ENCODE measurements at regions not wholly inside any gene's neighbourhood (a gene's known extent, or its start where the extent isn't known, plus 50 kb on each side); places are given as distances from the start of the nearest gene placed in this dataset.

DNA sequence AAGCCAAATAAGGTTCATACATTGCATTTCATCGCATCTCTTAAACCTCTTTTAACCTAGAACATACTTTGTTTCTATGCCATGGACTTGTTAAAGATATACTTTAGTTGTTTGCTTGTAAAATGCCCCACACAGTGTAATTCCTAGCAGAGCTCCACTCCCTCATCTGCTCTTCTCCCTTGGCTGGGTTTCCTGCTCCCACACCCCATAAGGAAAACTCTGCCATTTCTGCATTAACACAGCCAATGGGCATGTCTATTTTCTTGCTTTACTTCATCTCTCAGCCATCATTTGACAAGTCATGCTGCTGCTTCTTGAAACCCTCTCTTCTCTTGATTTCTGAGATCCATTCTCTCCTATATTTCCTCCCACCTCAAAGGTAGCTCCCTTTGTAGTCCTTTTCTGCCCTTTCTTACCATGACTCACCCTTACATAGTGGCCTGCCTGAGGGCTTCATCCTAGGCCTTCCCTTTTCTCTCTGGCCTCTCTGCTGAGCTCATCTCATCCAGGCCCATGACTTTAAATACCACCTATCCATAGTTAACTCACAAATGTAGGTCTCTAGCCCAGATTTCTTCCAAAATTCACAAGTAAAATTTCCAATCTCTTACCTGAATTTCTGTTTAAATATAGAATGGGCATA, 471.4 kb downstream of the ADRA2A start:
- FAIRE-seq, result no peak
- no peak overlapping the region for H3K4me3 ChIP-seq (ENCODE audit: extremely low read depth in 1 of 4, insufficient read depth in 2 of 4, low read depth in 3 of 4, low read length in 4 of 4)
- ChIA-PET POLR2A (ENCODE audit: partially characterized antibody) (no interaction called here), CTCF (ENCODE audit: partially characterized antibody) (interaction anchor here (0.6 kb wide), 1 partner anchor 268 kb away, joined by 3 read pairs; no protein-coding TSS in a partner anchor)
- no peak overlapping the region for H2AK5ac ChIP-seq (ENCODE audit: low read depth, low read length)
- no peak overlapping the region for H2BK12ac ChIP-seq (ENCODE audit: low read depth, low read length)
- H3K18ac ChIP-seq (ENCODE audit: extremely low read depth, low read length), result no peak overlapping the region
- H4K91ac ChIP-seq (replicated peaks; ENCODE audit: insufficient read length, low read length), result no peak overlapping the region
- H3K27me3 ChIP-seq (replicated peaks in 1 of 4; ENCODE audit: control insufficient read depth in 3 of 4, extremely low read depth in 1 of 4, insufficient read depth in 3 of 4, low read length in 3 of 4), result no peaks in the 10 kb centered on the region
- TF ChIP-seq CEBPB (IDR thresholded peaks at IDR 0.05; ENCODE audit: low read depth, low read length), result no peak
- no peak for TF ChIP-seq CBX8 (IDR thresholded peaks at IDR 0.05; ENCODE audit: borderline replicate concordance, low read depth, low read length)
- no peak for TF ChIP-seq NRF1 (IDR thresholded peaks at IDR 0.05; ENCODE audit: low read depth, low read length)
- TF ChIP-seq BCL11A (IDR thresholded peaks at IDR 0.05; ENCODE audit: low read depth in 2 of 2, low read length in 2 of 2), result no peak
- no peak for TF ChIP-seq EZH2 (IDR thresholded peaks at IDR 0.05; ENCODE audit: low read depth, low read length, severe bottlenecking)
- no peak for TF ChIP-seq KDM1A (IDR thresholded peaks at IDR 0.05; ENCODE audit: borderline replicate concordance, low read length)
- H4K5ac ChIP-seq (ENCODE audit: insufficient read length, low read depth, low read length), result no peak overlapping the region
- no peak overlapping the region for H2BK15ac ChIP-seq (ENCODE audit: low read length)
- H3K4me2 ChIP-seq (ENCODE audit: insufficient read depth in 1 of 2, low read depth in 2 of 2, low read length in 2 of 2), result no peak overlapping the region
- H2BK5ac ChIP-seq (ENCODE audit: low read depth, low read length), result no peak overlapping the region
- H2AFZ ChIP-seq (ENCODE audit: low read length), result no peak overlapping the region
- no peak overlapping the region for H3K9ac ChIP-seq (replicated peaks in 1 of 4; ENCODE audit: extremely low read depth in 1 of 4, low read depth in 3 of 4, low read length in 3 of 4)
- no peak overlapping the region for H4K8ac ChIP-seq (ENCODE audit: extremely low read depth, insufficient read depth, low read length)
- H3K14ac ChIP-seq (ENCODE audit: insufficient read length), result no peak overlapping the region
- 100% methylated on average over 1 of the region's 1 CpG; no CpG with 5 or more reads in 1 of the 2 experiments for WGBS, 2 experiments (ENCODE audit: extremely low coverage in 1 of 2, insufficient coverage in 1 of 2, insufficient read length in 1 of 2, insufficient replicate concordance in 2 of 2, low coverage in 1 of 2, low lambda C conversion rate in 2 of 2, missing lambda C conversion rate in 1 of 2)
- no peak for DNase-seq (ENCODE audit: low read depth in 1 of 2, low spot score in 2 of 2)
- H2BK120ac ChIP-seq (replicated peaks; ENCODE audit: low read depth, low read length), result no peak overlapping the region
- no peak overlapping the region for H2BK20ac ChIP-seq (ENCODE audit: low read length)
- H3K9me3 ChIP-seq (ENCODE audit: insufficient read depth in 2 of 2, low read depth in 1 of 2, low read length in 1 of 2), result no peaks in the 10 kb centered on the region
- no peak overlapping the region for H3K23ac ChIP-seq (ENCODE audit: insufficient read length)
- H3K56ac ChIP-seq (replicated peaks; ENCODE audit: insufficient read length, low read depth, low read length), result no peak overlapping the region
- H3K36me3 ChIP-seq (ENCODE audit: control insufficient read depth in 2 of 4, insufficient read depth in 4 of 4, low read length in 3 of 4), result no peaks in the 10 kb centered on the region; a peak in 1 of 8 replicates
- H3K79me2 ChIP-seq (ENCODE audit: control insufficient read depth in 1 of 2, insufficient read depth in 2 of 2, low read length in 2 of 2), result no peaks in the 10 kb centered on the region
- H3K79me1 ChIP-seq (ENCODE audit: low read depth, low read length), result no peaks in the 10 kb centered on the region
- no peaks in the 10 kb centered on the region for H3K23me2 ChIP-seq (ENCODE audit: low read depth, low read length)
- no peak overlapping the region for H3K4ac ChIP-seq (replicated peaks; ENCODE audit: insufficient read length, low read depth, low read length)
- no peaks in the 10 kb centered on the region for H3K4me1 ChIP-seq (replicated peaks in 1 of 4; ENCODE audit: control insufficient read depth in 3 of 4, insufficient read depth in 4 of 4, low read length in 3 of 4)
- H4K20me1 ChIP-seq (replicated peaks in 1 of 2; ENCODE audit: control insufficient read depth in 1 of 2, insufficient read depth in 2 of 2, low read length in 2 of 2), result no peaks in the 10 kb centered on the region
- H3K27ac ChIP-seq (ENCODE audit: low read depth, low read length), result no peak overlapping the region

All from H1 (cell line).